ENCODE measurements at regions not wholly inside any gene's neighbourhood (a gene's known extent, or its start where the extent isn't known, plus 50 kb on each side); places are given as distances from the start of the nearest gene placed in this dataset.
"Not testable (repeated sequence)": the region's sequence is repeated elsewhere in the genome, so short reads cannot be mapped to it uniquely, and the experiment has no call there.

GRCh38 chr3:197459571-197459970 is 96.2 kb downstream of the BDH1 start:
- H3K4me3 Mint-ChIP-seq (ENCODE audit: unreplicated experiment); H3K27me3 Mint-ChIP-seq (ENCODE audit: insufficient read depth, unreplicated experiment); CTCF ChIA-PET; H3K4me3 ChIP-seq (ENCODE audit: low read depth, low read length); H3K27ac Mint-ChIP-seq (ENCODE audit: unreplicated experiment); H3K9me3 Mint-ChIP-seq (ENCODE audit: unreplicated experiment); H3K27me3 ChIP-seq (replicated peaks; ENCODE audit: control insufficient read depth, insufficient read depth, low read length); H3K9me3 ChIP-seq; POLR2A ChIA-PET; intact Hi-C loops (cut with micrococcal nuclease; ENCODE audit: unreplicated experiment); DNase-seq; BruUV-seq (replicated peaks); H3K36me3 ChIP-seq (ENCODE audit: control insufficient read depth, insufficient read depth, low read length); H3K36me3 Mint-ChIP-seq (ENCODE audit: insufficient read depth, unreplicated experiment): not testable (repeated sequence)
- H3K4me1 ChIP-seq: peaks cover 22% of the 10 kb centered on the region
- peaks cover 15% of the 10 kb centered on the region for H3K4me1 Mint-ChIP-seq (ENCODE audit: low read depth, unreplicated experiment)

- intact Hi-C loops (cut with micrococcal nuclease; ENCODE audit: unreplicated experiment): no loop called here
These were observed 96.8 kb downstream of the BDH1 start for GRCh38 chr3:197458906-197459470.

DNA sequence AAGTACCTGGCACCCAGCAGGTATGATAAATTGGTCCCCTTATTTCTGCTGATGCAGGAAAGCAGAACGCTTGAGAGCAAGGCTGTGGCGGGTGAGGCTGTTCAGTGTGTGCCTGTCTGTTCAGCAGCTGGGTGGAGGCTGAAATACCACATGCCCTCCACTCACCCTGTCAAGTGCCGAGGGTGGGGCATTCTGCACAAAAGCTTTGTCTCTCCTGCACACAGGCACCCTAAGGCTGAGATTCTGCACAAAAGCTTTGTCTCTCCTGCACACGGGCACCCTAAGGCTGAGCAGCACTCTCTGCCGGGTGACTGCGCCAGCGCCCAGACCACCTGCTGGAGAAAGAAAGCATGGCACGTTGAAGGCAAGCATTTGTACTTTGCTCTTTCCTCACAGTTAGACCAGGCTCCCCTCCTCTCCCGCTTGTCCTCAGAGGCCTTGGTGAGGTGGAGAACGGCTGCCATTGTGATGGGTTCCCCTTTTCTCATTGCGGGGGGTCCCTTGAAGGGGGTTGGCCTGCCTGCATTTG is 97.5 kb downstream of the BDH1 start:
- no peaks in the 10 kb centered on the region for H3K9me3 ChIP-seq
- no TSS peak for BruUV-seq (replicated peaks)
- ChIA-PET POLR2A (interaction anchor here (0.7 kb wide), 1 partner anchor 26 kb away, joined by 10 read pairs; no protein-coding TSS in a partner anchor), CTCF (interaction anchor here (0.7 kb wide), 2 partner anchors 8 to 58 kb away, joined by 3 to 4 read pairs; no protein-coding TSS in a partner anchor)
- Mint-ChIP-seq H3K27me3 (ENCODE audit: insufficient read depth, unreplicated experiment) (no peaks in the 10 kb centered on the region), H3K27ac (ENCODE audit: unreplicated experiment) (no peak overlapping the region), H3K4me1 (ENCODE audit: low read depth, unreplicated experiment) (peaks cover 18% of the 10 kb centered on the region), H3K36me3 (ENCODE audit: insufficient read depth, unreplicated experiment) (peaks cover 10% of the 10 kb centered on the region), H3K9me3 (ENCODE audit: unreplicated experiment) (no peaks in the 10 kb centered on the region), H3K4me3 (ENCODE audit: unreplicated experiment) (no peak overlapping the region)
- no peak overlapping the region for H3K4me3 ChIP-seq (ENCODE audit: low read depth, low read length)
- DNase-seq: no peak
- H3K36me3 ChIP-seq (ENCODE audit: control insufficient read depth, insufficient read depth, low read length): no peaks in the 10 kb centered on the region; the same call in 1 of the 2 replicates
- intact Hi-C loops (cut with micrococcal nuclease; ENCODE audit: unreplicated experiment): no loop called here
- H3K4me1 ChIP-seq: peaks cover 31% of the 10 kb centered on the region
- TF ChIP-seq, protein P1, sequence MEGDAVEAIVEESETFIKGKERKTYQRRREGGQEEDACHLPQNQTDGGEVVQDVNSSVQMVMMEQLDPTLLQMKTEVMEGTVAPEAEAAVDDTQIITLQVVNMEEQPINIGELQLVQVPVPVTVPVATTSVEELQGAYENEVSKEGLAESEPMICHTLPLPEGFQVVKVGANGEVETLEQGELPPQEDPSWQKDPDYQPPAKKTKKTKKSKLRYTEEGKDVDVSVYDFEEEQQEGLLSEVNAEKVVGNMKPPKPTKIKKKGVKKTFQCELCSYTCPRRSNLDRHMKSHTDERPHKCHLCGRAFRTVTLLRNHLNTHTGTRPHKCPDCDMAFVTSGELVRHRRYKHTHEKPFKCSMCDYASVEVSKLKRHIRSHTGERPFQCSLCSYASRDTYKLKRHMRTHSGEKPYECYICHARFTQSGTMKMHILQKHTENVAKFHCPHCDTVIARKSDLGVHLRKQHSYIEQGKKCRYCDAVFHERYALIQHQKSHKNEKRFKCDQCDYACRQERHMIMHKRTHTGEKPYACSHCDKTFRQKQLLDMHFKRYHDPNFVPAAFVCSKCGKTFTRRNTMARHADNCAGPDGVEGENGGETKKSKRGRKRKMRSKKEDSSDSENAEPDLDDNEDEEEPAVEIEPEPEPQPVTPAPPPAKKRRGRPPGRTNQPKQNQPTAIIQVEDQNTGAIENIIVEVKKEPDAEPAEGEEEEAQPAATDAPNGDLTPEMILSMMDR (IDR thresholded peaks at IDR 0.05; ENCODE audit: insufficient read depth in 1 of 2, low read depth in 1 of 2, low read length in 1 of 2, severe bottlenecking in 1 of 2, unreplicated experiment in 1 of 2): peak in 1 of 2 experiments; percentile 21
- no peaks in the 10 kb centered on the region for H3K27me3 ChIP-seq (replicated peaks; ENCODE audit: control insufficient read depth, insufficient read depth, low read length)

More at GRCh38 chr3:197458906-197459470, 96.8 kb downstream of the BDH1 start:
- Mint-ChIP-seq H3K27me3 (ENCODE audit: insufficient read depth, unreplicated experiment) (no peaks in the 10 kb centered on the region), H3K4me3 (ENCODE audit: unreplicated experiment) (no peak overlapping the region), H3K27ac (ENCODE audit: unreplicated experiment) (no peak overlapping the region), H3K36me3 (ENCODE audit: insufficient read depth, unreplicated experiment) (peaks cover 10% of the 10 kb centered on the region), H3K4me1 (ENCODE audit: low read depth, unreplicated experiment) (peaks cover 16% of the 10 kb centered on the region), H3K9me3 (ENCODE audit: unreplicated experiment) (no peaks in the 10 kb centered on the region)
- Histone ChIP-seq H3K4me3 (ENCODE audit: low read depth, low read length) (no peak overlapping the region), H3K4me1 (peaks cover 27% of the 10 kb centered on the region), H3K27me3 (replicated peaks; ENCODE audit: control insufficient read depth, insufficient read depth, low read length) (no peaks in the 10 kb centered on the region), H3K36me3 (ENCODE audit: control insufficient read depth, insufficient read depth, low read length) (no peaks in the 10 kb centered on the region; the same call in 1 of the 2 replicates), H3K9me3 (no peaks in the 10 kb centered on the region)
- no TSS peak for BruUV-seq (replicated peaks)
- DNase-seq: no peak
- ChIA-PET CTCF (no interaction called here), POLR2A (no interaction called here)
- TF ChIP-seq, protein P1 (IDR thresholded peaks at IDR 0.05; ENCODE audit: insufficient read depth in 1 of 2, low read depth in 1 of 2, low read length in 1 of 2, severe bottlenecking in 1 of 2, unreplicated experiment in 1 of 2): no peak

Measured in Caco-2 (cell line).